ENCODE measurements at regions not wholly inside any gene's neighbourhood (a gene's known extent, or its start where the extent isn't known, plus 50 kb on each side); places are given as distances from the start of the nearest gene placed in this dataset.
"Not testable (repeated sequence)": the region's sequence is repeated elsewhere in the genome, so short reads cannot be mapped to it uniquely, and the experiment has no call there.

GRCh38 chr18:10143596-10143995 lies 229.8 kb downstream of the VAPA start:
- no peak for DNase-seq

GRCh38 chr18:10145546-10145945 lies 231.7 kb downstream of the VAPA start:
- DNase-seq: no peak

GRCh38 chr18:10147226-10147625 lies 233.4 kb downstream of the VAPA start:
- no peak for DNase-seq

- DNase-seq: no peak
These were observed 233.9 kb downstream of the VAPA start for GRCh38 chr18:10147752-10148151.

- no peak for DNase-seq
These were observed 234.5 kb downstream of the VAPA start for GRCh38 chr18:10148189-10148929.

GRCh38 chr18:10149768-10150556 lies 236.1 kb downstream of the VAPA start:
- no peak for DNase-seq

GRCh38 chr18:10150576-10150975 lies 236.8 kb downstream of the VAPA start:
- not testable (repeated sequence) for DNase-seq

GRCh38 chr18:10152475-10152874 lies 238.7 kb downstream of the VAPA start:
- no peak for DNase-seq

GRCh38 chr18:10153924-10154752 lies 240.3 kb downstream of the VAPA start:
- no peak for DNase-seq

- no peak for DNase-seq
These were observed 243.9 kb downstream of the VAPA start for GRCh38 chr18:10157706-10158105.

- DNase-seq: no peak
These were observed 246.4 kb downstream of the VAPA start for GRCh38 chr18:10160251-10160650.

GRCh38 chr18:10161315-10161714 lies 247.5 kb downstream of the VAPA start:
- no peak for DNase-seq

- DNase-seq: no peak
These were observed 248.5 kb downstream of the VAPA start for GRCh38 chr18:10162340-10162739.

- DNase-seq: no peak
These were observed 250.7 kb downstream of the VAPA start for GRCh38 chr18:10164271-10165071.

GRCh38 chr18:10166164-10166807 lies 252.5 kb downstream of the VAPA start:
- no peak for DNase-seq

GRCh38 chr18:10167759-10168158 lies 253.9 kb downstream of the VAPA start:
- no peak for DNase-seq

GRCh38 chr18:10168477-10168876 lies 254.7 kb downstream of the VAPA start:
- no peak for DNase-seq

- DNase-seq: no peak
These were observed 255.3 kb downstream of the VAPA start for GRCh38 chr18:10169064-10169562.

- DNase-seq: no peak
These were observed 256.0 kb downstream of the VAPA start for GRCh38 chr18:10169814-10170213.

GRCh38 chr18:10170375-10170774 lies 256.6 kb downstream of the VAPA start:
- DNase-seq: no peak

GRCh38 chr18:10175333-10175732 lies 261.5 kb downstream of the VAPA start:
- DNase-seq: not testable (repeated sequence)

- not testable (repeated sequence) for DNase-seq
These were observed 265.5 kb downstream of the VAPA start for GRCh38 chr18:10179326-10179725.
